H1 (cell line): ENCODE measurements at regions not wholly inside any gene's neighbourhood (a gene's known extent, or its start where the extent isn't known, plus 50 kb on each side); places are given as distances from the start of the nearest gene placed in this dataset.

Experiments
- CTCF ChIA-PET: fragments of 300-600 bp; sonication (Branson Sonifier 250); formaldehyde crosslinking; loops from one replicate; lab custom pipeline; 2021; ENCODE audit not compliant: partially characterized antibody; lab: Charles Lee
- POLR2A ChIA-PET: fragments of 300-600 bp; sonication (Branson Sonifier 250); formaldehyde crosslinking; loops from one replicate; lab custom pipeline; 2021; ENCODE audit warnings: inconsistent platforms; ENCODE audit not compliant: partially characterized antibody; lab: Charles Lee
- DNase-seq, 2 experiments: peaks; one replicate each; pipeline versions ENCODE4 v3.0.0 to v3.0.0-alpha.2; 2010 to 2022; ENCODE audit warnings: low spot score in 2 of 2, low read depth in 1 of 2, mixed read lengths in 1 of 2
- FAIRE-seq: peaks from 2 replicates; lab custom pipeline; 2011; peaks lifted over from hg19 to GRCh38; lab: Jason Lieb, UNC
- H2AFZ ChIP-seq: 2 replicates; pipeline ENCODE4 v1.8.1; 2012; ENCODE audit warnings: low read length, inconsistent platforms
- H2AK5ac ChIP-seq: 2 replicates; pipeline ENCODE4 v1.6.1; 2013; ENCODE audit warnings: low read depth, low read length
- H2BK120ac ChIP-seq: replicated peaks from 2 replicates; pipeline ENCODE3; 2013; ENCODE audit warnings: low read depth, low read length, inconsistent platforms
- H2BK12ac ChIP-seq: 2 replicates; pipeline ENCODE4 v1.6.1; 2013; ENCODE audit warnings: low read depth, low read length
- H2BK15ac ChIP-seq: 2 replicates; pipeline ENCODE4 v1.6.1; 2013; ENCODE audit warnings: low read length
- H2BK20ac ChIP-seq: 2 replicates; pipeline ENCODE4 v1.6.1; 2013; ENCODE audit warnings: low read length
- H2BK5ac ChIP-seq: 2 replicates; pipeline ENCODE4 v1.6.1; 2013; ENCODE audit warnings: low read depth, low read length
- H3K14ac ChIP-seq: 2 replicates; pipeline ENCODE4 v1.6.1; 2013; ENCODE audit warnings: inconsistent platforms; ENCODE audit not compliant: insufficient read length
- H3K18ac ChIP-seq: 2 replicates; pipeline ENCODE4 v1.6.1; 2013; ENCODE audit warnings: low read length; ENCODE audit errors: extremely low read depth
- H3K23ac ChIP-seq: 2 replicates; pipeline ENCODE4 v1.6.1; 2013; ENCODE audit warnings: inconsistent platforms; ENCODE audit not compliant: insufficient read length
- H3K23me2 ChIP-seq: 2 replicates; pipeline ENCODE4 v1.6.1; 2013; ENCODE audit warnings: low read depth, low read length
- H3K27ac ChIP-seq: 2 replicates; pipeline ENCODE4 v1.6.1; 2011; ENCODE audit warnings: low read depth, low read length, inconsistent platforms
- H3K27me3 ChIP-seq, 4 experiments: replicated peaks in 1 of 4; 1 replicate in 1 of 4; 2 replicates in 3 of 4; pipeline versions ENCODE4 v1.6.1 to v1.8.1; 2011 to 2013; ENCODE audit warnings: low read length in 3 of 4, mild to moderate bottlenecking in 3 of 4, inconsistent platforms in 2 of 4, mixed read lengths in 2 of 4, moderate library complexity in 1 of 4; ENCODE audit not compliant: control insufficient read depth in 3 of 4, insufficient read depth in 3 of 4; ENCODE audit errors: extremely low read depth in 1 of 4
- H3K36me3 ChIP-seq, 4 experiments: 2 replicates each; pipeline versions ENCODE4 v1.6.1 to v1.8.1; 2011 to 2013; ENCODE audit warnings: mild to moderate bottlenecking in 4 of 4, low read length in 3 of 4, moderate library complexity in 2 of 4, control low read depth in 1 of 4, inconsistent platforms in 1 of 4; ENCODE audit not compliant: insufficient read depth in 4 of 4, control insufficient read depth in 2 of 4
- H3K4ac ChIP-seq: replicated peaks from 2 replicates; pipeline ENCODE3; 2013; ENCODE audit warnings: low read length, low read depth, mixed read lengths, inconsistent platforms; ENCODE audit not compliant: insufficient read length
- H3K4me1 ChIP-seq, 4 experiments: replicated peaks in 1 of 4; 1 replicate in 1 of 4; 2 replicates in 3 of 4; pipeline versions ENCODE4 v1.6.1 to v1.8.1; 2011 to 2013; ENCODE audit warnings: low read length in 3 of 4, inconsistent platforms in 2 of 4, mixed read lengths in 1 of 4; ENCODE audit not compliant: insufficient read depth in 4 of 4, control insufficient read depth in 3 of 4
- H3K4me2 ChIP-seq, 2 experiments: 2 replicates each; pipeline versions ENCODE4 v1.6.1 to v1.8.1; 2011 to 2013; ENCODE audit warnings: low read depth in 2 of 2, low read length in 2 of 2, control low read depth in 1 of 2, inconsistent platforms in 1 of 2, mild to moderate bottlenecking in 1 of 2; ENCODE audit not compliant: insufficient read depth in 1 of 2
- H3K4me3 ChIP-seq, 4 experiments: fragments of 200-600, 300-600 bp in 1 of 4; sonication (generic), shearing (Covaris generic), sonication (Bioruptor Twin) in 1 of 4; 2 replicates each; pipeline versions ENCODE4 v1.5.1 to v1.8.1; 2011 to 2016; ENCODE audit warnings: low read length in 4 of 4, low read depth in 3 of 4, control low read depth in 2 of 4, inconsistent platforms in 2 of 4, mild to moderate bottlenecking in 2 of 4, mixed read lengths in 1 of 4, moderate library complexity in 1 of 4; ENCODE audit not compliant: insufficient read depth in 2 of 4; ENCODE audit errors: extremely low read depth in 1 of 4
- H3K56ac ChIP-seq: replicated peaks from 2 replicates; pipeline ENCODE3; 2013; ENCODE audit warnings: low read depth, mild to moderate bottlenecking, mixed read lengths, low read length, inconsistent platforms; ENCODE audit not compliant: insufficient read length
- H3K79me1 ChIP-seq: 2 replicates; pipeline ENCODE4 v1.6.1; 2013; ENCODE audit warnings: low read depth, low read length, control low read depth
- H3K79me2 ChIP-seq, 2 experiments: 2 replicates each; pipeline versions ENCODE4 v1.6.1 to v1.8.1; 2012 to 2013; ENCODE audit warnings: low read length in 2 of 2, mild to moderate bottlenecking in 2 of 2, inconsistent platforms in 1 of 2; ENCODE audit not compliant: insufficient read depth in 2 of 2, control insufficient read depth in 1 of 2
- H3K9ac ChIP-seq, 4 experiments: replicated peaks in 1 of 4; 1 replicate in 1 of 4; 2 replicates in 3 of 4; pipeline versions ENCODE4 v1.6.1 to v1.8.1; 2011 to 2013; ENCODE audit warnings: low read depth in 3 of 4, low read length in 3 of 4, control low read depth in 2 of 4, mild to moderate bottlenecking in 2 of 4, moderate library complexity in 2 of 4, inconsistent platforms in 1 of 4; ENCODE audit errors: extremely low read depth in 1 of 4
- H3K9me3 ChIP-seq, 2 experiments: 2 replicates each; pipeline versions ENCODE4 v1.6.1 to v1.8.1; 2012 to 2013; ENCODE audit warnings: mild to moderate bottlenecking in 2 of 2, moderate library complexity in 2 of 2, control low read depth in 1 of 2, inconsistent platforms in 1 of 2, low read depth in 1 of 2, low read length in 1 of 2, mixed read lengths in 1 of 2; ENCODE audit not compliant: insufficient read depth in 2 of 2
- H4K20me1 ChIP-seq, 2 experiments: replicated peaks in 1 of 2; 2 replicates each; pipeline versions ENCODE3 to v1.8.1; 2011 to 2013; ENCODE audit warnings: inconsistent platforms in 2 of 2, low read length in 2 of 2, mild to moderate bottlenecking in 1 of 2; ENCODE audit not compliant: insufficient read depth in 2 of 2, control insufficient read depth in 1 of 2
- H4K5ac ChIP-seq: 2 replicates; pipeline ENCODE4 v1.6.1; 2013; ENCODE audit warnings: low read length, low read depth, mixed read lengths, inconsistent platforms; ENCODE audit not compliant: insufficient read length
- H4K8ac ChIP-seq: 2 replicates; pipeline ENCODE4 v1.8.0; 2013; ENCODE audit warnings: mild to moderate bottlenecking, moderate library complexity, low read length, inconsistent platforms; ENCODE audit not compliant: insufficient read depth; ENCODE audit errors: extremely low read depth
- H4K91ac ChIP-seq: replicated peaks from 2 replicates; pipeline ENCODE3; 2013; ENCODE audit warnings: low read length, mixed read lengths, inconsistent platforms; ENCODE audit not compliant: insufficient read length
- CHD1 ChIP-seq: IDR thresholded peaks from 2 replicates; pipeline ENCODE4 v1.6.1; 2012; ENCODE audit warnings: low read depth, low read length, improper control_type of control experiment
- EP300 ChIP-seq, 2 experiments: IDR thresholded peaks; 1 replicate in 1 of 2; 2 replicates in 1 of 2; pipeline ENCODE4 v1.6.1; 2011 to 2012; ENCODE audit warnings: low read depth in 2 of 2, low read length in 2 of 2, mild to moderate bottlenecking in 2 of 2, borderline replicate concordance in 1 of 2, inconsistent platforms in 1 of 2, moderate library complexity in 1 of 2
- POLR2A ChIP-seq, 2 experiments: IDR thresholded peaks; 1 replicate in 1 of 2; 2 replicates in 1 of 2; pipeline ENCODE4 v1.6.1; 2011; ENCODE audit warnings: low read depth in 2 of 2, low read length in 2 of 2, mild to moderate bottlenecking in 2 of 2; ENCODE audit errors: control extremely low read depth in 1 of 2
- WGBS, 2 experiments: shearing (Covaris generic) in 1 of 2; methylation state at CpG; one replicate each; pipeline versions ENCODE4 v1.1.6 to v1.1.7; 2013 to 2015; ENCODE audit warnings: low lambda C conversion rate in 2 of 2, mixed read lengths in 2 of 2, inconsistent platforms in 1 of 2, low coverage in 1 of 2, missing lambda C conversion rate in 1 of 2; ENCODE audit not compliant: insufficient replicate concordance in 2 of 2, insufficient coverage in 1 of 2, insufficient read length in 1 of 2; ENCODE audit errors: extremely low coverage in 1 of 2, missing lambda C conversion rate in 1 of 2; 5-methylcytosine and 5-hydroxymethylcytosine counted together

- no peak overlapping the region for H2BK120ac ChIP-seq
- H2BK15ac ChIP-seq, result no peak overlapping the region
- H3K4me1 ChIP-seq, result no peaks in the 10 kb centered on the region
- ChIA-PET POLR2A (no interaction called here), CTCF (interaction anchor here (1.2 to 1.7 kb wide), 2 partner anchors 10 to 11 kb away, joined by 3 to 4 read pairs; no protein-coding TSS in a partner anchor)
- no peak overlapping the region for H4K91ac ChIP-seq
- no peak overlapping the region for H2AK5ac ChIP-seq
- H3K56ac ChIP-seq, result no peak overlapping the region
- no peak overlapping the region for H3K9ac ChIP-seq
- DNase-seq, result no peak
- no peak overlapping the region for H3K27ac ChIP-seq
- no peak overlapping the region for H3K4ac ChIP-seq
- H3K23me2 ChIP-seq, result no peaks in the 10 kb centered on the region
- no peaks in the 10 kb centered on the region for H3K9me3 ChIP-seq
- no peaks in the 10 kb centered on the region for H4K20me1 ChIP-seq
- no peak overlapping the region for H4K8ac ChIP-seq
- H3K18ac ChIP-seq, result no peak overlapping the region
- TF ChIP-seq POLR2A (IDR thresholded peaks at IDR 0.05; ENCODE audit: control extremely low read depth in 1 of 2, low read depth in 2 of 2, low read length in 2 of 2), result no peak
- no peak for TF ChIP-seq CHD1
- no peak for TF ChIP-seq EP300 (IDR thresholded peaks at IDR 0.05; ENCODE audit: borderline replicate concordance in 1 of 2, low read depth in 2 of 2, low read length in 2 of 2)
- TF ChIP-seq, all 59 proteins: peak for 0
- no peak for FAIRE-seq
- H2BK12ac ChIP-seq, result no peak overlapping the region
- H3K14ac ChIP-seq, result no peak overlapping the region
- H4K5ac ChIP-seq, result no peak overlapping the region
- H3K36me3 ChIP-seq, result no peaks in the 10 kb centered on the region
- no peak overlapping the region for H2AFZ ChIP-seq
- no peaks in the 10 kb centered on the region for H3K79me2 ChIP-seq
- H3K79me1 ChIP-seq, result no peaks in the 10 kb centered on the region
- no peak overlapping the region for H3K4me3 ChIP-seq
- no peaks in the 10 kb centered on the region for H3K27me3 ChIP-seq
- H3K23ac ChIP-seq, result no peak overlapping the region
- H3K4me2 ChIP-seq, result no peak overlapping the region
- H2BK5ac ChIP-seq, result no peak overlapping the region
- no peak overlapping the region for H2BK20ac ChIP-seq
- WGBS, 2 experiments, result 87% methylated on average over 6 of the region's 6 CpGs; no CpG with 5 or more reads in 1 of the 2 experiments
These were observed 136.5 kb upstream of the TMCC3 start for GRCh38 chr12:94786906-94787305.
